ENCODE measurements at regions not wholly inside any gene's neighbourhood (a gene's known extent, or its start where the extent isn't known, plus 50 kb on each side); places are given as distances from the start of the nearest gene placed in this dataset.

- H3K4me1 ChIP-seq (ENCODE audit: control insufficient read depth in 1 of 2, insufficient read depth in 2 of 2, low read length in 2 of 2), result no peaks in the 10 kb centered on the region
- H3K4me3 ChIP-seq (replicated peaks in 1 of 2; ENCODE audit: low read depth in 1 of 2, low read length in 2 of 2), result no peak overlapping the region
- DNase-seq (ENCODE audit: low read depth, low spot score) (no peak), ATAC-seq (no peak)
- no peak overlapping the region for H3K4me2 ChIP-seq (ENCODE audit: low read length)
- H3K27ac ChIP-seq (ENCODE audit: low read depth, low read length), result no peak overlapping the region
- no peak overlapping the region for H3K9ac ChIP-seq (ENCODE audit: low read length)
- peaks cover 85% of the 10 kb centered on the region for H3K27me3 ChIP-seq (ENCODE audit: insufficient read depth, low read length)
- CTCF ChIA-PET, result no interaction called here
- intact Hi-C loops (cut with micrococcal nuclease), result no loop called here
- H3K36me3 ChIP-seq (ENCODE audit: control insufficient read depth in 1 of 2, insufficient read depth in 2 of 2, low read length in 2 of 2), result no peaks in the 10 kb centered on the region
- BruUV-seq (replicated peaks), result no TSS peak
- TF ChIP-seq ELF1 (IDR thresholded peaks at IDR 0.05; ENCODE audit: borderline replicate concordance, low read depth), result no peak
- no peak for TF ChIP-seq CTCF (IDR thresholded peaks at IDR 0.05 in 2 of 3, conservative IDR thresholded peaks at IDR 0.05 in 1 of 3; ENCODE audit: borderline replicate concordance in 1 of 3, insufficient read depth in 1 of 3, low read depth in 2 of 3, low read length in 2 of 3)
- no peak for TF ChIP-seq EZH2 (IDR thresholded peaks at IDR 0.05)
- no peak for TF ChIP-seq POLR2AphosphoS5 (IDR thresholded peaks at IDR 0.05; ENCODE audit: low read depth, low read length)
- RAD21 ChIA-PET (ENCODE audit: low non-redundant PET in 1 of 2, low total read pairs in 2 of 2, uncharacterized antibody in 2 of 2, unreplicated experiment in 2 of 2), result interaction anchor here in 1 of 2 experiments (0.7 kb wide), 1 partner anchor 21 kb away, joined by 5 read pairs; no protein-coding TSS in a partner anchor
- no peaks in the 10 kb centered on the region for H4K20me1 ChIP-seq (ENCODE audit: insufficient read depth)
- H3K9me2 ChIP-seq (ENCODE audit: insufficient read depth), result no peaks in the 10 kb centered on the region
- H3K9me3 ChIP-seq (ENCODE audit: control insufficient read depth in 1 of 2, insufficient read depth in 1 of 2, low read depth in 1 of 2, low read length in 2 of 2), result no peaks in the 10 kb centered on the region
- no peak overlapping the region for H2AFZ ChIP-seq (ENCODE audit: low read depth, low read length, poor library complexity, severe bottlenecking)
- POLR2A ChIA-PET, result no interaction called here
- H3K79me2 ChIP-seq (ENCODE audit: insufficient read depth, low read length), result no peaks in the 10 kb centered on the region
Measured at GRCh38 chr1:34650800-34651199, 104.0 kb upstream of the GJB5 start.

DNA sequence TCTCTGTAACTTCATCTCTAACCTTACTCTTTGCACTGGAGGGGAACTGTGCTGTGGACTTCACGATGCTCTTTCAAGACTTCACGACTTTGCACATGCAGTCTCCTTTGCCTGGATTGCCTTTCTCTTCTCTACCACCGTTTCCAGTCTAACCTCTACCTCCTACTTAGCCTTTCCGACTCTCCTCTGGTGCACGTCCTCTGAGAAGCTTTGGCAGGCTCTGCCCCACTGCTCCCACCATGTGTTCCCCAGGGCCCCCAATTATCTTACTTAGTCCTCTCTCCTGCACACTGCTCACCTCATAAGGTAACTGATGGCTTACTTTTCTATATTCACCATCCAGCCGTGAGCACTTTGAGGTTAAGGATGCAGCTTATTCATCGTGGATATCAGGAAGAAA is 101.7 kb upstream of the GJB5 start:
- Histone ChIP-seq H3K9me2 (ENCODE audit: insufficient read depth) (no peaks in the 10 kb centered on the region), H3K79me2 (ENCODE audit: insufficient read depth, low read length) (no peaks in the 10 kb centered on the region), H2AFZ (ENCODE audit: low read depth, low read length, poor library complexity, severe bottlenecking) (no peak overlapping the region), H3K4me2 (ENCODE audit: low read length) (no peak overlapping the region), H3K4me3 (replicated peaks in 1 of 2; ENCODE audit: low read depth in 1 of 2, low read length in 2 of 2) (no peak overlapping the region), H3K9me3 (ENCODE audit: control insufficient read depth in 1 of 2, insufficient read depth in 1 of 2, low read depth in 1 of 2, low read length in 2 of 2) (no peaks in the 10 kb centered on the region), H3K27ac (ENCODE audit: low read depth, low read length) (no peak overlapping the region), H3K27me3 (ENCODE audit: insufficient read depth, low read length) (peaks cover 73% of the 10 kb centered on the region), H3K36me3 (ENCODE audit: control insufficient read depth in 1 of 2, insufficient read depth in 2 of 2, low read length in 2 of 2) (no peaks in the 10 kb centered on the region), H3K4me1 (ENCODE audit: control insufficient read depth in 1 of 2, insufficient read depth in 2 of 2, low read length in 2 of 2) (no peaks in the 10 kb centered on the region), H3K9ac (ENCODE audit: low read length) (no peak overlapping the region), H4K20me1 (ENCODE audit: insufficient read depth) (no peaks in the 10 kb centered on the region)
- ATAC-seq (no peak), DNase-seq (ENCODE audit: low read depth, low spot score) (no peak)
- BruUV-seq (replicated peaks), result no TSS peak
- ChIA-PET CTCF (no interaction called here), RAD21 (ENCODE audit: low non-redundant PET in 1 of 2, low total read pairs in 2 of 2, uncharacterized antibody in 2 of 2, unreplicated experiment in 2 of 2) (no interaction called here), POLR2A (no interaction called here)
- TF ChIP-seq MAX (IDR thresholded peaks at IDR 0.05) (no peak), ZBTB33 (IDR thresholded peaks at IDR 0.05; ENCODE audit: extremely low read depth, insufficient replicate concordance, low read length) (no peak), FOSL1 (IDR thresholded peaks at IDR 0.05; ENCODE audit: low read depth) (no peak)
- intact Hi-C loops (cut with micrococcal nuclease), result no loop called here

All from HCT116 (cell line).